SHP77 (cell line): ENCODE measurements at regions not wholly inside any gene's neighbourhood (a gene's known extent, or its start where the extent isn't known, plus 50 kb on each side); places are given as distances from the start of the nearest gene placed in this dataset.

Experiments
- DNase-seq, 2 experiments: peaks; one replicate each; lab custom pipeline; 2025; lab: John Stamatoyannopoulos, UW

GRCh38 chr10:8485032-8485431, 430.5 kb downstream of the GATA3 start:
- no peak for DNase-seq

GRCh38 chr10:8487346-8487745, 432.9 kb downstream of the GATA3 start:
- DNase-seq: no peak

GRCh38 chr10:8489232-8489631, 434.7 kb downstream of the GATA3 start:
- no peak for DNase-seq

GRCh38 chr10:8489823-8490222, 435.3 kb downstream of the GATA3 start:
- DNase-seq: no peak

GRCh38 chr10:8498290-8498689, 443.8 kb downstream of the GATA3 start:
- no peak for DNase-seq

GRCh38 chr10:8498881-8499280, 444.4 kb downstream of the GATA3 start:
- DNase-seq: no peak

GRCh38 chr10:8499312-8499711, 444.8 kb downstream of the GATA3 start:
- DNase-seq: no peak

- no peak for DNase-seq
Measured at GRCh38 chr10:8499752-8500390, 445.4 kb downstream of the GATA3 start.

GRCh38 chr10:8502573-8502972, 448.1 kb downstream of the GATA3 start:
- no peak for DNase-seq

- DNase-seq: no peak
Measured at GRCh38 chr10:8504499-8504898, 450.0 kb downstream of the GATA3 start.

- no peak for DNase-seq
Measured at GRCh38 chr10:8507156-8507555, 452.7 kb downstream of the GATA3 start.

- no peak for DNase-seq
Measured at GRCh38 chr10:8508882-8509281, 454.4 kb downstream of the GATA3 start.

GRCh38 chr10:8510471-8510870, 456.0 kb downstream of the GATA3 start:
- no peak for DNase-seq

- no peak for DNase-seq
Measured at GRCh38 chr10:8511026-8511425, 456.5 kb downstream of the GATA3 start.

GRCh38 chr10:8513155-8514147, 459.0 kb downstream of the GATA3 start:
- no peak for DNase-seq

GRCh38 chr10:8520382-8520781, 465.9 kb downstream of the GATA3 start:
- DNase-seq: no peak

GRCh38 chr10:8527773-8528172, 473.3 kb downstream of the GATA3 start:
- DNase-seq: no peak

GRCh38 chr10:8531116-8531515, 476.6 kb downstream of the GATA3 start:
- no peak for DNase-seq

- DNase-seq: no peak
Measured at GRCh38 chr10:8532647-8533046, 478.2 kb downstream of the GATA3 start.

GRCh38 chr10:8533462-8533861, 479.0 kb downstream of the GATA3 start:
- DNase-seq: no peak

GRCh38 chr10:8534096-8534495, 479.6 kb downstream of the GATA3 start:
- DNase-seq: no peak

GRCh38 chr10:8534891-8535290, 480.4 kb downstream of the GATA3 start:
- DNase-seq: no peak

- no peak for DNase-seq
Measured at GRCh38 chr10:8539056-8539455, 484.6 kb downstream of the GATA3 start.
